Retina (tissue), 1 donor: ENCODE measurements at regions not wholly inside any gene's neighbourhood (a gene's known extent, or its start where the extent isn't known, plus 50 kb on each side); places are given as distances from the start of the nearest gene placed in this dataset.
A peak's percentile ranks its signal among the peaks of the same experiment; 100 is the strongest.

Experiments used
- DNase-seq: peaks from one replicate; pipeline ENCODE4 v3.0.0-alpha.2; 2016

- DNase-seq: no peak
These were observed 905.6 kb downstream of the BCL11B start for GRCh38 chr14:98366429-98366828.

- DNase-seq: no peak
These were observed 903.8 kb downstream of the BCL11B start for GRCh38 chr14:98368221-98368620.

- DNase-seq: no peak
These were observed 903.1 kb downstream of the BCL11B start for GRCh38 chr14:98368916-98369315.

- no peak for DNase-seq
These were observed 902.7 kb downstream of the BCL11B start for GRCh38 chr14:98369344-98369743.

- peak; percentile 46 for DNase-seq
These were observed 901.6 kb downstream of the BCL11B start for GRCh38 chr14:98370352-98370751.

- no peak for DNase-seq
These were observed 900.9 kb downstream of the BCL11B start for GRCh38 chr14:98371141-98371540.

GRCh38 chr14:98374136-98374535 is 897.9 kb downstream of the BCL11B start:
- DNase-seq: no peak

GRCh38 chr14:98375566-98375965 is 896.4 kb downstream of the BCL11B start:
- DNase-seq: no peak

- DNase-seq: no peak
These were observed 892.2 kb downstream of the BCL11B start for GRCh38 chr14:98379830-98380229.

GRCh38 chr14:98382662-98383061 is 889.3 kb downstream of the BCL11B start:
- no peak for DNase-seq

- DNase-seq: no peak
These were observed 886.1 kb downstream of the BCL11B start for GRCh38 chr14:98385851-98386250.

GRCh38 chr14:98391061-98391460 is 880.9 kb downstream of the BCL11B start:
- DNase-seq: peak; percentile 58

GRCh38 chr14:98393527-98393926 is 878.5 kb downstream of the BCL11B start:
- DNase-seq: no peak

GRCh38 chr14:98404811-98405210 is 867.2 kb downstream of the BCL11B start:
- no peak for DNase-seq

- DNase-seq: no peak
These were observed 863.9 kb downstream of the BCL11B start for GRCh38 chr14:98408024-98408555.

GRCh38 chr14:98408713-98409112 is 863.3 kb downstream of the BCL11B start:
- DNase-seq: no peak

GRCh38 chr14:98411154-98411553 is 860.8 kb downstream of the BCL11B start:
- DNase-seq: peak; percentile 48

- no peak for DNase-seq
These were observed 859.6 kb downstream of the BCL11B start for GRCh38 chr14:98412431-98412830.

GRCh38 chr14:98415766-98416165 is 856.2 kb downstream of the BCL11B start:
- DNase-seq: peak; percentile 76

- DNase-seq: peak; percentile 87
These were observed 855.0 kb downstream of the BCL11B start for GRCh38 chr14:98417001-98417400.

GRCh38 chr14:98428483-98428994 is 843.5 kb downstream of the BCL11B start:
- DNase-seq: no peak

GRCh38 chr14:98433436-98433835 is 838.6 kb downstream of the BCL11B start:
- no peak for DNase-seq

GRCh38 chr14:98437113-98437512 is 834.9 kb downstream of the BCL11B start:
- no peak for DNase-seq

GRCh38 chr14:98444077-98444476 is 827.9 kb downstream of the BCL11B start:
- DNase-seq: no peak

- DNase-seq: no peak
These were observed 826.3 kb downstream of the BCL11B start for GRCh38 chr14:98445718-98446117.
